ENCODE measurements at regions not wholly inside any gene's neighbourhood (a gene's known extent, or its start where the extent isn't known, plus 50 kb on each side); places are given as distances from the start of the nearest gene placed in this dataset.

GRCh38 chr15:79724312-79724711, 172.5 kb downstream of the MTHFS start:
- no peak overlapping the region for H3K27ac Mint-ChIP-seq (ENCODE audit: unreplicated experiment)
- no peak overlapping the region for H3K4me3 Mint-ChIP-seq (ENCODE audit: unreplicated experiment)
- H3K4me1 Mint-ChIP-seq (ENCODE audit: unreplicated experiment): no peaks in the 10 kb centered on the region
- H3K9me3 Mint-ChIP-seq (ENCODE audit: unreplicated experiment): no peaks in the 10 kb centered on the region
- DNase-seq (ENCODE audit: low spot score): no peak
- peaks cover 3% of the 10 kb centered on the region for H3K36me3 Mint-ChIP-seq (ENCODE audit: low read depth, unreplicated experiment)
- no peaks in the 10 kb centered on the region for H3K27me3 Mint-ChIP-seq (ENCODE audit: unreplicated experiment)
- no peak for TF ChIP-seq CTCF (IDR thresholded peaks at IDR 0.05; ENCODE audit: unreplicated experiment)

GRCh38 chr15:79724804-79725203, 172.0 kb downstream of the MTHFS start:
- no peak for DNase-seq (ENCODE audit: low spot score)
- H3K27me3 Mint-ChIP-seq (ENCODE audit: unreplicated experiment): peaks cover 1% of the 10 kb centered on the region
- H3K4me3 Mint-ChIP-seq (ENCODE audit: unreplicated experiment): no peak overlapping the region
- no peaks in the 10 kb centered on the region for H3K9me3 Mint-ChIP-seq (ENCODE audit: unreplicated experiment)
- TF ChIP-seq CTCF (IDR thresholded peaks at IDR 0.05; ENCODE audit: unreplicated experiment): no peak
- H3K4me1 Mint-ChIP-seq (ENCODE audit: unreplicated experiment): no peaks in the 10 kb centered on the region
- H3K27ac Mint-ChIP-seq (ENCODE audit: unreplicated experiment): no peak overlapping the region
- H3K36me3 Mint-ChIP-seq (ENCODE audit: low read depth, unreplicated experiment): peaks cover 6% of the 10 kb centered on the region

GRCh38 chr15:79728867-79729266, 167.9 kb downstream of the MTHFS start:
- Mint-ChIP-seq H3K4me1 (ENCODE audit: unreplicated experiment) (no peaks in the 10 kb centered on the region), H3K4me3 (ENCODE audit: unreplicated experiment) (no peak overlapping the region), H3K27me3 (ENCODE audit: unreplicated experiment) (peaks cover 2% of the 10 kb centered on the region), H3K9me3 (ENCODE audit: unreplicated experiment) (no peaks in the 10 kb centered on the region), H3K36me3 (ENCODE audit: low read depth, unreplicated experiment) (peaks cover 3% of the 10 kb centered on the region), H3K27ac (ENCODE audit: unreplicated experiment) (no peak overlapping the region)
- no peak for TF ChIP-seq CTCF (IDR thresholded peaks at IDR 0.05; ENCODE audit: unreplicated experiment)
- no peak for DNase-seq (ENCODE audit: low spot score)

- Mint-ChIP-seq H3K27ac (ENCODE audit: unreplicated experiment) (no peak overlapping the region), H3K27me3 (ENCODE audit: unreplicated experiment) (no peaks in the 10 kb centered on the region), H3K4me1 (ENCODE audit: unreplicated experiment) (no peaks in the 10 kb centered on the region), H3K9me3 (ENCODE audit: unreplicated experiment) (no peaks in the 10 kb centered on the region), H3K36me3 (ENCODE audit: low read depth, unreplicated experiment) (no peaks in the 10 kb centered on the region), H3K4me3 (ENCODE audit: unreplicated experiment) (no peak overlapping the region)
- no peak for DNase-seq (ENCODE audit: low spot score)
- TF ChIP-seq CTCF (IDR thresholded peaks at IDR 0.05; ENCODE audit: unreplicated experiment): no peak
Observed at GRCh38 chr15:79736435-79737000, 160.3 kb downstream of the MTHFS start.

GRCh38 chr15:79738143-79738542, 158.7 kb downstream of the MTHFS start:
- no peaks in the 10 kb centered on the region for H3K36me3 Mint-ChIP-seq (ENCODE audit: low read depth, unreplicated experiment)
- no peak for DNase-seq (ENCODE audit: low spot score)
- no peak overlapping the region for H3K27ac Mint-ChIP-seq (ENCODE audit: unreplicated experiment)
- no peaks in the 10 kb centered on the region for H3K27me3 Mint-ChIP-seq (ENCODE audit: unreplicated experiment)
- no peak for TF ChIP-seq CTCF (IDR thresholded peaks at IDR 0.05; ENCODE audit: unreplicated experiment)
- H3K9me3 Mint-ChIP-seq (ENCODE audit: unreplicated experiment): no peaks in the 10 kb centered on the region
- H3K4me3 Mint-ChIP-seq (ENCODE audit: unreplicated experiment): no peak overlapping the region
- H3K4me1 Mint-ChIP-seq (ENCODE audit: unreplicated experiment): no peaks in the 10 kb centered on the region

Data from endothelial cell (in vitro differentiated cells).